Posterior cingulate gyrus (tissue), 11 donors: ENCODE measurements at regions not wholly inside any gene's neighbourhood (a gene's known extent, or its start where the extent isn't known, plus 50 kb on each side); places are given as distances from the start of the nearest gene placed in this dataset.

Source experiments
- DNase-seq, 10 donors: peaks; one replicate each; pipeline versions ENCODE4 v3.0.0 to v3.0.0-alpha.2; 2020 to 2021; ENCODE audit warnings: mixed read lengths in 3 of 10
- intact Hi-C: fragments of 100-400 bp; cut with DNase I; formaldehyde crosslinking; loops from one replicate; pipeline ENCODE4 v1.15.1; 2023

DNA sequence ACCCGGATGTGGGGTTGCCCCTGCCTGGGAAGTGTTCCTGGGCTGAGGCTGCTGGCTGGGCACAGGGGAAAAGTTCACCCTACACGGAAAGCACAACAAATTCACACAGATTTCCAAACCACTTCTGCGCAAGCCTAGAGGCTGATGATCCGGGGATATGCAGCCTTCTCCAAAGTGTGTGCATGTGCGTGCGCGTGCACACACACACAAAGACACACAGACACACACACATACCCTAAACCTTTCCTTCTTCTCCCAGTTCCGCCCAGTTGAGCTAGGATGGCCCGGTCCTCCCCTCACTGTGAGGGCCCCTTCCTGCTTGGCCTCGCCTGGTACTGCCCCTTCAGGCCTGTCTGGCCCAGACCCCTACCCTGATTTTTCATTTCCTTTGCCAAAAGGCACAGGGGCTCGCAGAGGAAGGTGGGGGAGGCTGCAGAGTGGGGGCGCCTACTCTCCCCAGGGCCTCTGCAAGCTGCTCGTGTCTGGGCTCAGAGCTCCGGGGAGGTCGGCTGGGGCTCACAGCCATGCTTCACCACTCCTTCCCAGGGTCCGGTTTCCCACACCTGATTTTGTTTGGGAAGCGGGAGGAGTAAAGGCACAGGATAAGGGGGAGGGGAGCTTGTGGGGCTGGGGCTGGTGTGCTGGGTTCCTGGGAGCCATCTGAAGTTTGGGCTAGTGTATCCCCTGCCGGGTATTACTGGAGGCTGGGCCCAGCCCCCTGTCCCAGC, 144.7 kb downstream of the ENGASE start:
- intact Hi-C loops = no loop called here
- peak in 1 of 10 donors; percentile 63 for DNase-seq

DNA sequence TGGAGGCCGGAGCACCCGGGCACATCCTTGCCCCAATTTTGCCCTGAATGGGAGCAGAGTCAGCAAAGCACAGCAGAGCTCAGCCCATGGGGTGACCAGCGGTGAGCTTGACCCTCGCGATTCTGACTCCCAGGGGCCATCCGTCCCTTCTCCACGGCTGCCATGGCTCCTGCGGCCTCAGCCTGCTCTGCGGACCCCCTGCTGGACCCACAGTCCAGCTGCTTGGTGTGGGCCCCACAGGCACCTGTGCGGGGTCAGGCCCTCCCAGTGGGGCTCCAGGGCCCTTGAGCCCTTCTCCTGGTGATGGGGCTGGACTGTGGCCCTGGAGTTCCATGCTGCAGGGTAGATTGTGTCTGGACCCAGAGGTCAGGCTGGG, 144.2 kb downstream of the ENGASE start:
- DNase-seq = no peak
- intact Hi-C loops = no loop called here

DNA sequence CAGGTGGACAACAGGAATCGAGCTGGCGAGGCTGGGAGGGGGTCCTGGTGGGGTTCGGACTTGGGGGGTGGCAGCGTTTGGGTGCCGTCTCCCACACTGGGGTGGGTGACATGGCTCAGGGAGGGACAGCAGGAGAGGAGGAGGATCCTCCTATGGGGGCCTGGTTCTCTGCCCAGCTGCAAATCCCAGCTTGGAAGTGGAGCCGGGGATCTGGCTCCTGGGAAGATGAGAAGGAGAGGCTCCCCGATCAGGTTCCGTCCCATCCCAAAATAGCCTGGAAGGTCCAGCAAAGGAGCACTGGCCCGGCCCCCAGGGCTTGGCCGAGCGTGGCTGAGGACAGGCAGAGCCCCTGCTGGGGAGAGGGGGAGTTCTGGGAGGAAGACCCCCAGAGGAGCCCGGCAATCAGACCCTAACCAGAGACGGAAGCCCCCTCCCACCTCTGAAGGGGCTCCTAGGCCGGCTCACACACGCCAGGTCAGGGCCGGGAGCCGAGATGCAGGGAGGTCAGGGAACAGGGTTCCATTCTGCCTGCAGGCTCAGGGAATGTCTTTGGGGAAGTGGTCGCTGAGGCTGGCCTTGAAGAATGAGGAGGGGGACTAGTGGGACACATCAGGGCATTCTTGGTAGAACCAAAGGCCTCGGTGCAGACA, 143.7 kb downstream of the ENGASE start:
- intact Hi-C loops = no loop called here
- DNase-seq = peak in 1 of 10 donors; percentile 32

DNA sequence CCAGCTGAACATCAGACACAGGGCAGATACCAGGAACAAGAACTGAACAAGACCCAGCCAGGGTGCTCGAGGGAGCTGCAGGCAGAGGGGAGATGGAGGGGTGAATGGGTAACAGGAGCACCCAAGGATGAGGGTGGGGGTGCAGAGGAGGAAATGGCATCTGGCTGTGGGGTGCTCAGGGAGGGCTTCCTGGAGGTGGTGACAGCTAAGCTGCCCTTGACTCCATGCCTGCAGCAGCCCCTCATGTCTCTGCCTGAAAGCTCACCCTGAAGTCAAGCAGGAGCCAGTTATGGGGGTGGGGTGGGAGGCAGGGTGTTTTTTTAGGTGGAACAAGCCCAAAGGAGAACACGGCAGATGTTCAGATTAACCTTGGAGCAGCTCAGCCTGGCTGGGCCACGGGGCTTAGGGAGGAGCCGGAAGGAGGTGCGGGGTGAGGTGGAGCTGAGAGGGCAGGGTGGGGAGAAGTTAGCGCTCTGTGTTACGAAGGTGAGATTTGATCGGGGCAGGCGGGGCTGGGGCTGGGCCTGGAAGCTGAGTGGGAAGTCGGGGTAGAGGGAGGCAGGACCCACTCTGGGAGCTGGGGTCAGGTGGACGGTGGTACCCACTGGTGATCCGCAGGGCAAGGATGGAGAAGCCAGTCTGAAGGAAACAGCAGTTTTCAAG, 143.0 kb downstream of the ENGASE start:
- peak in 2 of 10 donors; percentile 56 to 75 for DNase-seq
- intact Hi-C loops = no loop called here

DNA sequence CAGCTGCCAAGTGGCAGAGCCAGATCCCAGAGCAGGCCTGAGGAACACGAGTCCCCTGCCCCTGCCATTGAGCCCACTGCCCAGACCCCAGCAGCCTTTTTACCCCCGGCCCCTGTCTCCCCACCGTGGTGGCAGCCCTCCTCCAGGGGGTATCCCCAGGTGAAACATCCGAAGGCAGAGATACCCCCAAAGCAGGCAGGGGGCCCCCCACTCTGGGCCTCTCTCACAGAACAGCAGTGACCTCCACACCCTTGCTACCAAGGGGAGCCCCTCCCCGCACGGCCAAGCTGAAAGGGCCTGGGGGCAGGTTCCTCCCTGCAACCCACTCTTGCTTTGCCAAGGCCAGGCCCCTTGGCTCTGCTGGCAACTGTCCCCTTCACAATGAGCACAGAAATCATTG, 142.2 kb downstream of the ENGASE start:
- intact Hi-C loops = no loop called here

DNA sequence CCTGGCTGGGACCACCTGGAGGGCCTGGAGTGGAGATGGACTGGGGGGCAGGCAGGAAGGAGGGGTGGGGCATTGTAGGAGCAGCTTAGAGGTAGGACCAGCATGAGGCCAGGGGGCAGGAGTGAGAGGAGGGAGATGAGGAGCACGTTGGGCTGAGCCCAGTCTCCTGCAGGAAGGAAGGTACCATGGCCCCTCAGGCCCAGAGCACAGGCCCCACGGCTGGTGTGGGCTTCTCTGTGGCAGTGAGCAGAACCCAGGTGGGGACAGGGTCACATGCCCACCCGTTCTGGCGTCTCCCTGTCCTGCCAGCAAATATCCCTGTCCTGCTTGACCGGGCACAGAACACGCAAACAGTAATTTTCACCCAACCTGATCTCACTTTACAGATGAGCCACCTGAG, 141.8 kb downstream of the ENGASE start:
- peak in 2 of 10 donors; percentile 64 to 66 for DNase-seq
- intact Hi-C loops = no loop called here

More for the DNA sequence above, 142.2 kb downstream of the ENGASE start:
- DNase-seq = peak in 1 of 10 donors; percentile 59

DNA sequence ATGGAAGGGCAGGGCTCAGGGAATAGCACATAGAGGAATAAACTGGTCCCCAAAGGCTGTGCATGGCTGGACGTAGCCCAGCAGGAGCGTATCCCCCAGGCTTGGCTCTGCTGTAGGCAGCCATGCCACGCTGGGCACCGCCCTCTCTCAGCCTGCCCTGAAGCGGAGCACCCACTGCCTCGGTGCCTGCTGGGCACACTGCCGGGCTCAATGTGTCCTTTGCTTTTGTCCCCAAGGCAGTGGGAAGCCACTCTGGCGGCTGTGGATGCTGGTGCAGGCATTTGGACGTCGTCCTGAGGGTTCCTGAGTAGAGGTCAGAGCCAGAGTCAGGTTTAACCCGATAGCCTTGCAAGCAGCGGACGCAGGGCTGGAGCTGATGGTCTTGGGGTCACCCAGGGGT, 141.0 kb downstream of the ENGASE start:
- intact Hi-C loops = no loop called here
- DNase-seq = no peak

DNA sequence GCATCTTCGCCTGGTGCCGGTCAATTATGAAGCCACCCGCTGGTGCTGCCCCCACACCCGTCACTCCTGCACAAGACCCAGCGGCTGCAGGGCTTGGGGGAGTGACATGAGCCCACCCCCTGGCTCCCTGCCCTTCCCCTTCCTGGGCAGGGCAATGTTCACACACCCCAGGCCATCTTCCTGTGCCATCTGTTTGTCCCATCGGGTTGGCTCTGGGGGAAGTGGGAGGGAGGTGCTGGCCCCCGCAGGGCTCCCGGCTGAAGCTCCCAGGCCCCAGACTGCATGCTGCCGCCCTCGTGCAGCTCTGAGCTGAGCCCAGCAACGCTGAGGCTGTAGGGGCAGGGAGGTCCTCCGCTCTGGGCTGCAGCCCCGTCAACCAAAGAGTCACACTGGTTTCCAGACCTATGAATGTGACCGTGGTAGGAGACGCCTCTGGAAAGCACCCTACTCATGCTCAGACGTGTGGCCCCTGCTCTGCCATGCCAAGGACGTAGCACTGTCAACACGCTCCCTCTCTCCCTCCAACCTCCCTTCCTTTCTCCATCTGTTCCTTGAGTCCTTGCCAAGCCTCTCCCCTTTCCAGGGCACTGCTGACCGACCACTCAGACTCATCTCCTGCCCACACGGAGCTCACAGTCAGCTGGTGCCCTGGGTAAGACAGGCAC, 140.4 kb downstream of the ENGASE start:
- intact Hi-C loops = no loop called here
- DNase-seq = peak in 1 of 10 donors; percentile 69

DNA sequence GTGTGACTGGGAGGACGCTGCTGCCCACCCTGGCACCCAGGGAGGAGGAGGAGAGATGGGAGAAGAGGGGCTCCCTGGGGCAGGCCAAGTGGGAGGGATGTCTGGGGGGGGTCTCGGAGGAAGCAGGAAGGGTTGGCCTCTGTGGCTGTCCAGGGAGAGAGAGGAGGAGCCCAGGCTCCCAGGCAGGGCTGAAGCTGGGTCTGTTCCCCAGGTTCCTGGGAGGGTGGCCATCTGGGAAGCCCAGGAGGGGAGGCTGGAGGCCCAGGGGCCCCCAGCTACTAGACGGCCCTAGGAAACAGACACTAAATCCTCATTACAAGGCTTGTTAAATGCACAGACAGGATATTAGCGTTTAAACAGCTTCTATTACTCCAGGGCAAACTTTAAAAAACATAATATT, 139.8 kb downstream of the ENGASE start:
- intact Hi-C loops = no loop called here
- DNase-seq = no peak

DNA sequence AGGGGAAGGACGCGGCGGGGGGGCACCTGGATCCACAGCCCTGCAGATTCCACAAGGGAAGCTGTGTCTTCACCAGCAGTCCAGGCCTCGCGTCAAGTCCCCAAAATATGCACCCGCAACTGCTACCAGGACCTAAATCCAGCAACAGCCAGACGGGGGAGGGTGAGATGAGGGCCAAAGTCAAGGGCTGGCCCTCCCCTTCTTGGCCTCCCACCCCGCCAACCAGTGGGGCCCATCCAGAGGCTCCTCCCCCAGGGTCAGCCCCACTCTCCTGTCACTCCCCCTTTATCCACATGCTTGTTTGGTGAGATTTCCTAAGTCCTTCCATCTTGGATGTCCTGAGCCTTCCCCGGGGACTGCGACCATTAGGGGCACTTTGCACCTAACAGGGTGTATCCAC, 138.7 kb downstream of the ENGASE start:
- no peak for DNase-seq
- intact Hi-C loops = no loop called here

DNA sequence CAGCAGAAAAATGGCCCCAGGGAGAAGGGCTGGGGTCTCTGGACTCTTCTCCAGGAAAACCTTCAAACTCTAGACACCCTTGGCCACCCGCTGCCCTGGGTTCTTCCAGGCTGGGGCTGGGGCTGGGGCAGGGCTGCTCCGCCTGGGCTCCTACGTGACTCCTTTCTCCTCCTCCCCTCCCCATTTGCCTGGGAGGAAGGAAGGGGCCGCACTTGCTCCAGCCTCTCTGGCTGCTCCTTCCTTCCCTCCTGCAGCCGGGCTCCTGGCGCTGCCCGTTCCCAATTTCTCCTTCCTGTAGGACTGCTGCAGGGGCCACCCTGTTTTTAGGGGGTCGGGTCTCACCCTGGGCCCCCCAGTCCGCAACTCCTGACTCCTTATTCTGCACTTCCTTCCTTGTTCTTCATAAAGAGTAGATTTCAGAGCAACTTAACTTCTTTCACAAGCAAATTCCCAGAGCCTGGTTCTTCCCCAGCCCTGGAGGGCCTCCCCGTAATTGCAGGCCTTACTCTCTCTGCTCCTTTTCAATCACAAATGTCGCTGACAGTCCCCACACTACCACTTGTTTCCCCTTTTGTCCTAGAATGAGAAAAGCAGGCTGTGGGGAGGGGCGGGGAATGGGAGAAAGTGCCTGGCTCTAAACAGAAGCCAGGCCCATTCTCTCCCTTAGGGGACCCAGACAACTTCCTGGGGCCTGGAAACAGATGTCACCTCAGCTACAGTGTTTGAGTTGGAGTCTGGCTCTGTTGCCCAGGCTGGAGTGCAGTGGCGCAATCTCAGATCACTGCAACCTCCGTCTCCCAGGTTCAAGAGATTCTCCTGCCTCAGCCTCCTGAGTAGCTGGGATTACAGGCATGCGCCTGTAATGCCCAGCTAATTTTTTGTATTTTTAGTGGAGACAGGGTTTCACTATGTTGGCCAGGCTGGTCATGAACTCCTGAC, 137.8 kb downstream of the ENGASE start:
- intact Hi-C loops = no loop called here
- no peak for DNase-seq

DNA sequence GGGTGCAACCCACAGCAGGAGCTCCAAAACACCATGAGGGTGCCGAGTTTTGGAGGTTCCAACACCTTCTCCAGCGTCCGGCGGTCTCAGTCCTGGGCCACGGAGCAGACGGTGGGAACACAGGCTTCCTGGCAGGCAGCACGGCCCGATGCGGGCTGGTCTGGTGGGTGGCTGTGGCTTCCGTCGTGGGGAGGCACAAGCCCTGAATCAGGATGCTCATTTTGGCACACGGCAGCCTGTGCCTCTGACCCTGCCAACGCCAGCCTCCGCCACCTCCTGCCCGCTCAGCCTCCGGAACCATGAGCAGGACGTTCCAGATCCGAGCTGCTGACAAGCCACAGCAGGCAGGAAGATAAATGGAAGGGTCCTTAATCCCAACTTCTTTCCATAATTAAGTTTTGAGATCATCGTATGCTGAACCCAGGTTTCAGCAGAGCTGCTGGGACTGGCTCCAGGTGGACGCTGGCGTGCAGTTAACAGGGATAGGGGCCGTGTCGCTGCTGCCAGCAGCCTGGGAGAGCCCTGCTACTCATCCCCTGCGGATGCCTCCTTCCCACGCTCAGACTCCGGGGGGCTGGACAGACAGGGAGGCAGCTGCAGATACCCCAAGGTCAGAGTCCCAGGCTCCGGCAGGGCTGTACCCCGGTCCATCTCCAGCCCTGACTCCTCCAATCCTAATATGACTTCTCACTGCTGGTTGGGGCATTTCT, 136.6 kb downstream of the ENGASE start:
- intact Hi-C loops = no loop called here
- DNase-seq = no peak

DNA sequence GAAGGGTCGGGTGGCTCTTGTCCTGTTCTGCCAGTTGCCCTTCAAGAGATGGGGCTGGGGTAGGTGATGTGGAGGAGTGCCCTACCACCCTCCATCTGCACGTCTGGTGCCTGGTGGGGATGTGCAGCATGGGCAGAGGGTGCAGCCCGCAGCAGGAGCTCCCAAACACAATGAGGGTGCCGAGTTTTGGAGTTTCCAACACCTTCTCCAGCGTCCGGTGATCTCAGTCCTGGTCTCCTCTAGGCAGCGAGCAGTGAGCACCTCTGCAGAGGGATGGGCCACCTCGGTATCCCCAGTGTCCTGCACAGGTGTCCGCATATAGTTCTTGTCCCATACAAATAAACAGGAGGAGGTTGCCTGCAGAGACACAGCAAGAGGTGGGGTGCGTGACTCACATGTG, 136.0 kb downstream of the ENGASE start:
- intact Hi-C loops = no loop called here
- DNase-seq = no peak

DNA sequence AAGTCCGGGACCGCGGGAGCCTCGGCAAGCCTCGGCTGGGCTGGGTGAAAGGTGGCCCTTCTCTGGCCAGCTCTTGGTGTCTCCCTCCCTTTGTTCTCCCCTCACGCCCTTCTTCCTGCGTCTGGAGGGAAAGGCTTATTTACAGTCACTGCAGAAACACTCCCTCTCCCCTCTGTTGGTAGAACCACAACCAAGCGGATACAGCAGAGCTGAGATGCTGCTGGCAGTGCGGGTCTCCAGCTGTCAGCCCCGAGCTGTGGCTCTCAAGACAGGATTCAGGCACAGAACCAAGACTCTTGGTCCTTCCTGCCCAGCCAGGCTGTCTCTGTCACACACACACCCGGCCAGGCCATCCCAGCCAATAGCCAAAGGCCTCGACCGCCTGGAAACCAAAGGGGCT, 133.3 kb downstream of the ENGASE start:
- intact Hi-C loops = no loop called here
- DNase-seq = no peak

DNA sequence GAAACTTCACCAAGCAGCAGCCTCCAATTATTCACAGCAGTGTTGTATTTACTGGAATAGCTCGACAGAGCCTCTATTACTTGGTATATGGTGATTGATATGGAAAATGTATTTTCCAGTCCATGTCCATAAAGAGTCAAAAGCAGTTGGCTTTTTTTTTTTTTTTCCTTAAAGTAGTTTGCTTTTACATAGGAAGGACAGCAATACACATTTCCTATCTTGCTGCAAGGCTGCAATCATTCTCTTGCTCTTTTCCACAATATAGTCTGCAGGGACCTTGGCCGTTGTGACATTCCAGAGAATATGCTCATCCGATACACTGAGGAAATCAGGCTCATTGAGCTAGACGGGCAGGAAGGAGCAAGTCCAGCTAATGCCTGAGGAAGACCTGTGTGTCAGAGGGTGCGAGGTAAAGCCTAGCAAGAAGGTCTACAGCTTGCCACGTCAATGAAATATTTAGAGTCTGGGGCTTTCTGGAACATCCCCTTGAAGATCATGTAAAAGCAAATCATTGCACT, 131.1 kb downstream of the ENGASE start:
- DNase-seq = no peak
- intact Hi-C loops = no loop called here

DNA sequence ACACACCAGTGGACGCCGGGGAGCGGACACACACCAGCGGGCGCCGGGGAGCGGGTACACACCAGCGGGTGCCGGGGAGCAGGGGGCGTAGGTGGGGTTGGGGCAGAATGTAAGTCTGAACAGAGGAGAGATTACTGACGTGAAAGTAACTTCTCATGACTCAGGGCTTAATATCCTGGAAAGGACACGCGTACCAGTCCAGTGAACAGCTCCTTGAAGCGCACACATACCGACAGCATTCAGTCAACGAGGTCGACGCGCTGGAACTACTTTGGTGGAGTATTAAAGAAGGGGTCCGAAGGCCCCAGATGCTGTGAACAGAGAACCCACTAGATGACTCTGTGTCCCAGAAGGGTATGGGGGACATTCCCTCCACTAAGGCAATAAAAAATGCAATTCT, 129.6 kb downstream of the ENGASE start:
- no peak for DNase-seq
- intact Hi-C loops = no loop called here

DNA sequence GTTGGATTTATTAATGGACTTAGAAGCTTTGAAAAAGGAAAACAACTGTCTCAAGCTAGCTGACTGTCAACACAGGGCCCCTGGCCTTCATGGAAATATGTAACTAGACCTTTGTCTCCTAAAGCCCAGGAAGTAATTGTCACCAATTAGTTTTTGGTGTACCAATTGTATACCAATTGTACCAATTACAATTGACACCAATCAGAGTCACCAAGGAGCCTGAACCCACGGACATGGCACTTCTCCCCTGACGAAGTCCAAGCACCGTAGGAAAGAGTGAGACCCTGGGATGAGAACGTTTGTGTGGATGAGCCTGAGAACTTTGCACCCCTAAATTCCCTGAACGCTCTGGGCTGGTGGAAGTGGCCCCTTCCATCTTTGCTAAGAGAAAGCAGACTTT, 129.0 kb downstream of the ENGASE start:
- no peak for DNase-seq
- intact Hi-C loops = no loop called here

DNA sequence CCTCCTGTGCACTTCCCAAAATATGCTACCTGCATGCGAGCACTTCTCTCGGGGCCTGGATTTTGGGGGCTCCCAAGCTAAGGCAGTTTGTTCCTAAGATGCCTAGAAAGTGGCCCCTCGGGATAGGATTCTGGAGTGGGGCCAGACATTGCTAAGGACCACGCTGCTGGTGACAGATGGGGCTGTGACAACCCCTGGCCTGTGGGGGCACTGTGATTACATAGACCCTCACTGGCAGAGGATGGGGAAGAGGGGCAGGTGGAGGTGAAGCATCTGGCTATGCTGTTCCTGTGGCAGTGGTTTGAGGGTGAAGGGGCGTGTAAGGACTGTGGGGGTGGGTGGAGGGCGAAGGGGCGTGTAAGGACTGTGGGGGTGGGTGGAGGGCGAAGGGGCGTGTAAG, 128.4 kb downstream of the ENGASE start:
- intact Hi-C loops = no loop called here
- DNase-seq = no peak

DNA sequence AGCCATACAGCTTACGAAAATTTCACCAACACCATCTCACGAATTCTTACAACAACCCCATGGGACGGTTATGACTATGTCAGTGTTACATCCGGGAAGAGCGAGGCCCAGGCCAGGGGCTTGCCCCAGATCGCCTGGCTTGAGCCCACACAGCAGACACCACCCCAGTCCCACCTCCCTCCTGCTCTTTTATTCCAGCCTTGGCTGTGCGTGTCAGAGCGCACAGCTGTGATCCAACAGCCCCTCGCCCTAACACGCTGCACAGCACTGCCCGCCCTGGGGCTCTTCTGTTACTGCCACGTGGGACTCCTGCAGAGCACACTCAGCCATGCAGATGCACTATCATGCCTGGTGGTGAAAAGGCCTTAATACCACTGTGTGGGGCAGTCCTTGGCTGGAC, 127.9 kb downstream of the ENGASE start:
- no peak for DNase-seq
- intact Hi-C loops = no loop called here
